ENCODE measurements at regions not wholly inside any gene's neighbourhood (a gene's known extent, or its start where the extent isn't known, plus 50 kb on each side); places are given as distances from the start of the nearest gene placed in this dataset.

GRCh38 chr11:95570845-95571244 lies 218.7 kb downstream of the FAM76B start:
- Histone ChIP-seq H3K4me1 (no peaks in the 10 kb centered on the region), H3K4me3 (no peak overlapping the region), H3K27ac (no peak overlapping the region), H3K9me3 (no peaks in the 10 kb centered on the region), H3K27me3 (no peaks in the 10 kb centered on the region), H3K36me3 (no peaks in the 10 kb centered on the region)
- DNase-seq (no peak), ATAC-seq (no peak)
- no peak for TF ChIP-seq CTCF (IDR thresholded peaks at IDR 0.05)
- intact Hi-C loops (cut with DNase I): no loop called here

- intact Hi-C loops (cut with DNase I): no loop called here
- no peak overlapping the region for H3K4me3 ChIP-seq
- H3K27me3 ChIP-seq: no peaks in the 10 kb centered on the region
- TF ChIP-seq CTCF (IDR thresholded peaks at IDR 0.05): no peak
- H3K9me3 ChIP-seq: no peaks in the 10 kb centered on the region
- no peaks in the 10 kb centered on the region for H3K36me3 ChIP-seq
- ATAC-seq (no peak), DNase-seq (no peak)
- H3K27ac ChIP-seq: no peak overlapping the region
- no peaks in the 10 kb centered on the region for H3K4me1 ChIP-seq
These were observed 220.4 kb downstream of the FAM76B start for GRCh38 chr11:95569207-95569606.

GRCh38 chr11:95568281-95568680 lies 221.3 kb downstream of the FAM76B start:
- TF ChIP-seq CTCF (IDR thresholded peaks at IDR 0.05): no peak
- intact Hi-C loops (cut with DNase I): no loop called here
- Histone ChIP-seq H3K27me3 (no peaks in the 10 kb centered on the region), H3K9me3 (no peaks in the 10 kb centered on the region), H3K4me3 (no peak overlapping the region), H3K27ac (no peak overlapping the region), H3K36me3 (no peaks in the 10 kb centered on the region), H3K4me1 (no peaks in the 10 kb centered on the region)
- ATAC-seq (no peak), DNase-seq (no peak)

GRCh38 chr11:95567685-95568084 lies 221.9 kb downstream of the FAM76B start:
- H3K27ac ChIP-seq: no peak overlapping the region
- TF ChIP-seq CTCF (IDR thresholded peaks at IDR 0.05): no peak
- H3K4me3 ChIP-seq: no peak overlapping the region
- intact Hi-C loops (cut with DNase I): no loop called here
- no peaks in the 10 kb centered on the region for H3K9me3 ChIP-seq
- H3K4me1 ChIP-seq: no peaks in the 10 kb centered on the region
- DNase-seq (no peak), ATAC-seq (no peak)
- H3K36me3 ChIP-seq: no peaks in the 10 kb centered on the region
- no peaks in the 10 kb centered on the region for H3K27me3 ChIP-seq

GRCh38 chr11:95566211-95566610 lies 223.4 kb downstream of the FAM76B start:
- DNase-seq (no peak), ATAC-seq (no peak)
- H3K4me3 ChIP-seq: no peak overlapping the region
- no peaks in the 10 kb centered on the region for H3K9me3 ChIP-seq
- H3K27ac ChIP-seq: no peak overlapping the region
- intact Hi-C loops (cut with DNase I): no loop called here
- no peaks in the 10 kb centered on the region for H3K27me3 ChIP-seq
- no peaks in the 10 kb centered on the region for H3K36me3 ChIP-seq
- no peak for TF ChIP-seq CTCF (IDR thresholded peaks at IDR 0.05)
- no peaks in the 10 kb centered on the region for H3K4me1 ChIP-seq

GRCh38 chr11:95565724-95566141 lies 223.8 kb downstream of the FAM76B start:
- Histone ChIP-seq H3K4me1 (no peaks in the 10 kb centered on the region), H3K27ac (no peak overlapping the region), H3K4me3 (no peak overlapping the region), H3K9me3 (no peaks in the 10 kb centered on the region), H3K36me3 (no peaks in the 10 kb centered on the region), H3K27me3 (no peaks in the 10 kb centered on the region)
- intact Hi-C loops (cut with DNase I): no loop called here
- TF ChIP-seq CTCF (IDR thresholded peaks at IDR 0.05): no peak
- DNase-seq: no peak
- ATAC-seq: no peak

All from upper lobe of right lung (tissue), 1 donor.